Tibial artery (tissue), 4 donors: ENCODE measurements at regions not wholly inside any gene's neighbourhood (a gene's known extent, or its start where the extent isn't known, plus 50 kb on each side); places are given as distances from the start of the nearest gene placed in this dataset.

Experiments used
- DNase-seq, 2 donors: peaks; one replicate each; pipeline ENCODE4 v3.0.0-alpha.2; 2019
- H3K27ac ChIP-seq, 2 donors: fragments of 200-600 bp; sonication (generic) in 1 of 2; 1 replicate in 1 of 2; 2 replicates in 1 of 2; pipeline ENCODE4 v1.5.1; 2018 to 2019; ENCODE audit warnings: mild to moderate bottlenecking in 1 of 2
- H3K27me3 ChIP-seq, 2 donors: fragments of 200-600 bp; sonication (generic) in 1 of 2; one replicate each; pipeline versions ENCODE4 v1.5.1 to v1.6.0; 2016 to 2019
- H3K36me3 ChIP-seq, 3 donors: fragments of 200-600 bp; sonication (generic) in 2 of 3; one replicate each; pipeline ENCODE4 v1.5.1; 2016 to 2019; ENCODE audit warnings: mild to moderate bottlenecking in 2 of 3
- H3K4me1 ChIP-seq, 4 donors: fragments of 200-600 bp; sonication (generic) in 2 of 4; 1 replicate in 3 of 4; 2 replicates in 1 of 4; pipeline ENCODE4 v1.5.1; 2016 to 2019
- H3K4me3 ChIP-seq, 2 donors: fragments of 200-600 bp; sonication (generic) in 1 of 2; 1 replicate in 1 of 2; 2 replicates in 1 of 2; pipeline ENCODE4 v1.5.1; 2018 to 2019; ENCODE audit warnings: mild to moderate bottlenecking in 2 of 2
- H3K9me3 ChIP-seq, 3 donors: fragments of 200-600 bp; sonication (generic) in 1 of 3; one replicate each; pipeline ENCODE4 v1.5.1; 2016 to 2019
- CTCF ChIP-seq, 2 experiments: fragments of 200-600 bp in 1 of 2; fragments of 450-650 bp in 1 of 2; IDR thresholded peaks; one replicate each; pipeline ENCODE4 v1.5.1; 2017 to 2019; ENCODE audit warnings: antibody characterized with exemption in 2 of 2, mild to moderate bottlenecking in 1 of 2, moderate library complexity in 1 of 2
- intact Hi-C: fragments of 100-400 bp; cut with DNase I; formaldehyde crosslinking; loops from one replicate; pipeline ENCODE4 v1.15.0; 2023; ENCODE audit warnings: low total_unique reads

- Histone ChIP-seq H3K27me3 (no peaks in the 10 kb centered on the region), H3K36me3 (no peaks in the 10 kb centered on the region), H3K4me1 (no peaks in the 10 kb centered on the region), H3K4me3 (no peak overlapping the region), H3K27ac (no peak overlapping the region), H3K9me3 (no peaks in the 10 kb centered on the region)
- TF ChIP-seq CTCF (IDR thresholded peaks at IDR 0.05), result no peak
- intact Hi-C loops, result no loop called here
- DNase-seq, result no peak
Observed at GRCh38 chr20:20814685-20815084, 102.2 kb upstream of the RALGAPA2 start.

- TF ChIP-seq CTCF (IDR thresholded peaks at IDR 0.05), result no peak
- no peaks in the 10 kb centered on the region for H3K36me3 ChIP-seq
- H3K27me3 ChIP-seq, result no peaks in the 10 kb centered on the region
- intact Hi-C loops, result no loop called here
- H3K9me3 ChIP-seq, result no peaks in the 10 kb centered on the region
- no peak overlapping the region for H3K27ac ChIP-seq
- DNase-seq, result no peak
- H3K4me3 ChIP-seq, result no peak overlapping the region
- no peaks in the 10 kb centered on the region for H3K4me1 ChIP-seq
Observed at GRCh38 chr20:20812136-20812535, 99.7 kb upstream of the RALGAPA2 start.

- no peak for TF ChIP-seq CTCF (IDR thresholded peaks at IDR 0.05)
- Histone ChIP-seq H3K4me1 (no peaks in the 10 kb centered on the region), H3K4me3 (no peak overlapping the region), H3K9me3 (no peaks in the 10 kb centered on the region), H3K27me3 (no peaks in the 10 kb centered on the region), H3K36me3 (no peaks in the 10 kb centered on the region), H3K27ac (no peak overlapping the region)
- DNase-seq, result no peak
- intact Hi-C loops, result no loop called here
Observed at GRCh38 chr20:20808016-20808415, 95.6 kb upstream of the RALGAPA2 start.

- Histone ChIP-seq H3K4me3 (no peak overlapping the region), H3K4me1 (no peaks in the 10 kb centered on the region), H3K36me3 (no peaks in the 10 kb centered on the region), H3K9me3 (no peaks in the 10 kb centered on the region), H3K27me3 (no peaks in the 10 kb centered on the region), H3K27ac (no peak overlapping the region)
- intact Hi-C loops, result no loop called here
- no peak for TF ChIP-seq CTCF (IDR thresholded peaks at IDR 0.05)
- no peak for DNase-seq
Observed at GRCh38 chr20:20806121-20807095, 94.0 kb upstream of the RALGAPA2 start.

- intact Hi-C loops, result no loop called here
- H3K4me1 ChIP-seq, result no peaks in the 10 kb centered on the region
Observed at GRCh38 chr20:20803011-20803410, 90.6 kb upstream of the RALGAPA2 start.

More at GRCh38 chr20:20803011-20803410, 90.6 kb upstream of the RALGAPA2 start:
- Histone ChIP-seq H3K9me3 (no peaks in the 10 kb centered on the region), H3K27ac (no peak overlapping the region), H3K4me3 (no peak overlapping the region), H3K36me3 (no peaks in the 10 kb centered on the region), H3K27me3 (no peaks in the 10 kb centered on the region)
- no peak for DNase-seq
- TF ChIP-seq CTCF (IDR thresholded peaks at IDR 0.05), result no peak
